ENCODE measurements at regions not wholly inside any gene's neighbourhood (a gene's known extent, or its start where the extent isn't known, plus 50 kb on each side); places are given as distances from the start of the nearest gene placed in this dataset.
"Not testable (repeated sequence)": the region's sequence is repeated elsewhere in the genome, so short reads cannot be mapped to it uniquely, and the experiment has no call there.

GRCh38 chr9:22210936-22211335, 201.8 kb upstream of the CDKN2B start:
- peaks cover 2% of the 10 kb centered on the region for H3K36me3 Mint-ChIP-seq
- no peak overlapping the region for H3K4me3 Mint-ChIP-seq
- H3K4me1 Mint-ChIP-seq: peaks cover 49% of the 10 kb centered on the region
- H3K9me3 Mint-ChIP-seq: peaks cover 2% of the 10 kb centered on the region
- no peak for DNase-seq
- peak overlapping the region; percentile 12 for H3K27ac Mint-ChIP-seq
- peaks cover 6% of the 10 kb centered on the region for H3K27me3 Mint-ChIP-seq

GRCh38 chr9:22211588-22212360, 202.7 kb upstream of the CDKN2B start:
- H3K27ac Mint-ChIP-seq: no peak overlapping the region
- peaks cover 2% of the 10 kb centered on the region for H3K36me3 Mint-ChIP-seq
- peaks cover 2% of the 10 kb centered on the region for H3K9me3 Mint-ChIP-seq
- DNase-seq: no peak
- H3K4me1 Mint-ChIP-seq: peaks cover 49% of the 10 kb centered on the region
- H3K4me3 Mint-ChIP-seq: no peak overlapping the region
- peaks cover 10% of the 10 kb centered on the region for H3K27me3 Mint-ChIP-seq

GRCh38 chr9:22214021-22214420, 204.9 kb upstream of the CDKN2B start:
- Mint-ChIP-seq H3K36me3 (peaks cover 2% of the 10 kb centered on the region), H3K4me3 (no peak overlapping the region), H3K4me1 (peaks cover 43% of the 10 kb centered on the region), H3K27ac (no peak overlapping the region), H3K27me3 (peaks cover 10% of the 10 kb centered on the region), H3K9me3 (peaks cover 2% of the 10 kb centered on the region)
- no peak for DNase-seq

- Mint-ChIP-seq H3K36me3 (no peaks in the 10 kb centered on the region), H3K4me3 (no peak overlapping the region), H3K9me3 (no peaks in the 10 kb centered on the region), H3K4me1 (peaks cover 37% of the 10 kb centered on the region), H3K27ac (peak overlapping the region; percentile 0), H3K27me3 (peaks cover 10% of the 10 kb centered on the region)
- no peak for DNase-seq
Measured at GRCh38 chr9:22214497-22215031, 205.5 kb upstream of the CDKN2B start.

GRCh38 chr9:22215521-22215920, 206.4 kb upstream of the CDKN2B start:
- no peak for DNase-seq
- H3K36me3 Mint-ChIP-seq: no peaks in the 10 kb centered on the region

GRCh38 chr9:22216730-22217172, 207.6 kb upstream of the CDKN2B start:
- Mint-ChIP-seq H3K4me3 (no peak overlapping the region), H3K27me3 (peaks cover 10% of the 10 kb centered on the region), H3K4me1 (peaks cover 19% of the 10 kb centered on the region), H3K9me3 (peaks cover 7% of the 10 kb centered on the region), H3K27ac (no peak overlapping the region), H3K36me3 (no peaks in the 10 kb centered on the region)
- DNase-seq: no peak

More at GRCh38 chr9:22215521-22215920, 206.4 kb upstream of the CDKN2B start:
- Mint-ChIP-seq H3K27me3 (peaks cover 10% of the 10 kb centered on the region), H3K9me3 (peaks cover 2% of the 10 kb centered on the region), H3K27ac (no peak overlapping the region), H3K4me1 (peaks cover 30% of the 10 kb centered on the region), H3K4me3 (no peak overlapping the region)

GRCh38 chr9:22217254-22217653, 208.1 kb upstream of the CDKN2B start:
- Mint-ChIP-seq H3K27me3 (peaks cover 10% of the 10 kb centered on the region), H3K4me3 (no peak overlapping the region), H3K4me1 (peaks cover 14% of the 10 kb centered on the region), H3K9me3 (peaks cover 7% of the 10 kb centered on the region), H3K27ac (no peak overlapping the region), H3K36me3 (no peaks in the 10 kb centered on the region)
- DNase-seq: no peak

GRCh38 chr9:22225856-22226255, 216.8 kb upstream of the CDKN2B start:
- H3K27ac Mint-ChIP-seq, H3K36me3 Mint-ChIP-seq, H3K9me3 Mint-ChIP-seq, H3K4me3 Mint-ChIP-seq, H3K4me1 Mint-ChIP-seq, DNase-seq: not testable (repeated sequence)
- peaks cover 17% of the 10 kb centered on the region for H3K27me3 Mint-ChIP-seq

GRCh38 chr9:22227986-22228385, 218.6 kb upstream of the DMRTA1 start:
- H3K27me3 Mint-ChIP-seq: peaks cover 30% of the 10 kb centered on the region
- DNase-seq: no peak
- peaks cover 16% of the 10 kb centered on the region for H3K9me3 Mint-ChIP-seq
- no peaks in the 10 kb centered on the region for H3K4me1 Mint-ChIP-seq
- no peak overlapping the region for H3K27ac Mint-ChIP-seq
- H3K36me3 Mint-ChIP-seq: peaks cover 15% of the 10 kb centered on the region
- no peak overlapping the region for H3K4me3 Mint-ChIP-seq

- H3K9me3 Mint-ChIP-seq: peaks cover 16% of the 10 kb centered on the region
- peaks cover 11% of the 10 kb centered on the region for H3K36me3 Mint-ChIP-seq
- H3K27me3 Mint-ChIP-seq: peaks cover 34% of the 10 kb centered on the region
- H3K27ac Mint-ChIP-seq: no peak overlapping the region
- H3K4me1 Mint-ChIP-seq: no peaks in the 10 kb centered on the region
- H3K4me3 Mint-ChIP-seq: no peak overlapping the region
- no peak for DNase-seq
Measured at GRCh38 chr9:22228542-22228941, 218.1 kb upstream of the DMRTA1 start.

GRCh38 chr9:22229069-22229468, 217.6 kb upstream of the DMRTA1 start:
- Mint-ChIP-seq H3K27me3 (peaks cover 35% of the 10 kb centered on the region), H3K36me3 (peaks cover 11% of the 10 kb centered on the region), H3K9me3 (peaks cover 16% of the 10 kb centered on the region), H3K27ac (no peak overlapping the region), H3K4me1 (no peaks in the 10 kb centered on the region), H3K4me3 (no peak overlapping the region)
- DNase-seq: no peak

- Mint-ChIP-seq H3K27me3 (peaks cover 37% of the 10 kb centered on the region), H3K9me3 (peaks cover 11% of the 10 kb centered on the region)
- H3K4me1 Mint-ChIP-seq, H3K36me3 Mint-ChIP-seq, H3K27ac Mint-ChIP-seq, DNase-seq, H3K4me3 Mint-ChIP-seq: not testable (repeated sequence)
Measured at GRCh38 chr9:22231309-22231708, 215.3 kb upstream of the DMRTA1 start.

GRCh38 chr9:22232971-22233370, 213.7 kb upstream of the DMRTA1 start:
- H3K9me3 Mint-ChIP-seq: peaks cover 11% of the 10 kb centered on the region

GRCh38 chr9:22237497-22238363, 208.9 kb upstream of the DMRTA1 start:
- no peak for DNase-seq
- Mint-ChIP-seq H3K9me3 (peaks cover 4% of the 10 kb centered on the region), H3K4me1 (peaks cover 59% of the 10 kb centered on the region), H3K27ac (no peak overlapping the region), H3K4me3 (no peak overlapping the region), H3K36me3 (no peaks in the 10 kb centered on the region), H3K27me3 (peaks cover 8% of the 10 kb centered on the region)

More at GRCh38 chr9:22232971-22233370, 213.7 kb upstream of the DMRTA1 start:
- Mint-ChIP-seq H3K36me3 (peaks cover 9% of the 10 kb centered on the region), H3K27ac (no peak overlapping the region), H3K27me3 (peaks cover 33% of the 10 kb centered on the region), H3K4me1 (peaks cover 19% of the 10 kb centered on the region), H3K4me3 (no peak overlapping the region)
- no peak for DNase-seq

Data from activated naive CD8-positive, alpha-beta T cell treated with anti-CD3 and anti-CD28 coated beads for 36 hours (primary cell).